ENCODE measurements at regions not wholly inside any gene's neighbourhood (a gene's known extent, or its start where the extent isn't known, plus 50 kb on each side); places are given as distances from the start of the nearest gene placed in this dataset.

GRCh38 chr4:32455231-32455630, 1735.1 kb downstream of the PCDH7 start:
- no peak for TF ChIP-seq CTCF (IDR thresholded peaks at IDR 0.05)
- no peak for TF ChIP-seq POLR2AphosphoS5 (IDR thresholded peaks at IDR 0.05; ENCODE audit: low read depth, low read length)
- no peak for TF ChIP-seq REST (IDR thresholded peaks at IDR 0.05; ENCODE audit: insufficient read depth in 1 of 2, low read depth in 2 of 2, low read length in 1 of 2)

Data from Panc1 (cell line).